Skeletal muscle tissue (tissue), 3 donors: ENCODE measurements at regions not wholly inside any gene's neighbourhood (a gene's known extent, or its start where the extent isn't known, plus 50 kb on each side); places are given as distances from the start of the nearest gene placed in this dataset.

ENCODE experiments used
- H3K27ac ChIP-seq: one replicate; pipeline ENCODE4 v1.7.0; 2013; ENCODE audit warnings: mild to moderate bottlenecking, low read depth, low read length, inconsistent platforms
- H3K27me3 ChIP-seq, 3 donors: one replicate each; pipeline ENCODE4 v1.7.0; 2013; ENCODE audit warnings: low read length in 3 of 3; ENCODE audit not compliant: control insufficient read depth in 3 of 3, insufficient read depth in 3 of 3
- H3K36me3 ChIP-seq, 3 donors: one replicate each; pipeline ENCODE4 v1.7.0; 2013; ENCODE audit warnings: low read length in 3 of 3; ENCODE audit not compliant: control insufficient read depth in 3 of 3, insufficient read depth in 3 of 3
- H3K4me1 ChIP-seq, 3 donors: one replicate each; pipeline ENCODE4 v1.7.0; 2013; ENCODE audit warnings: low read length in 3 of 3, mild to moderate bottlenecking in 3 of 3; ENCODE audit not compliant: control insufficient read depth in 3 of 3, insufficient read depth in 3 of 3
- H3K4me3 ChIP-seq, 3 donors: one replicate each; pipeline ENCODE4 v1.7.0; 2013; ENCODE audit warnings: low read length in 3 of 3
- H3K9ac ChIP-seq, 3 donors: one replicate each; pipeline ENCODE4 v1.7.0; 2013; ENCODE audit warnings: low read length in 3 of 3, mild to moderate bottlenecking in 3 of 3, moderate library complexity in 2 of 3, low read depth in 1 of 3
- H3K9me3 ChIP-seq, 3 donors: one replicate each; pipeline ENCODE4 v1.7.0; 2013; ENCODE audit warnings: low read length in 3 of 3; ENCODE audit not compliant: control insufficient read depth in 3 of 3
- donor health status: Osteomylitis.

DNA sequence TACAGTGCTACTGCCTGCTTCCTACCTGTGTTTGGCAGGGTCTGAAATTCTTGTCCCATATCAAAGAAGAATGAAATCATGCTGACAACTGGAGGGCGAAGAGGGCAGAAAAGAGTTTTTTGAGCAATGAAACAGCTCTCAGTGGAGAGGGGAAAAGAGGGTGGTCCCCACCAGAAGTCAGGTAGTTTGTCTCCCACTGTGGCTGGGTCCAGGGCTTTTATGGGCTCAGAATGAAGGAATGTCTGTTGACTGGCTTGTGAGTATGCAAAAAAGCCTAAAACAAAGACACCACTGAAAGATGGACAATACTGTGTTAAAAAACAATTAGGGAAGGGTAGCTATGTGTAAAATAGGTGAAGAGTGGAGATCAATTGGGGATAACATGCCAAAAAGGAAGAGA is 115.0 kb downstream of the ADAM29 start:
- Histone ChIP-seq H3K27ac (no peak overlapping the region), H3K4me3 (no peak overlapping the region), H3K36me3 (no peaks in the 10 kb centered on the region), H3K9me3 (peaks cover 0 to 3% (median 3%) of the 10 kb centered on the region in 3 donors), H3K4me1 (no peaks in the 10 kb centered on the region), H3K9ac (no peak overlapping the region), H3K27me3 (no peaks in the 10 kb centered on the region)

DNA sequence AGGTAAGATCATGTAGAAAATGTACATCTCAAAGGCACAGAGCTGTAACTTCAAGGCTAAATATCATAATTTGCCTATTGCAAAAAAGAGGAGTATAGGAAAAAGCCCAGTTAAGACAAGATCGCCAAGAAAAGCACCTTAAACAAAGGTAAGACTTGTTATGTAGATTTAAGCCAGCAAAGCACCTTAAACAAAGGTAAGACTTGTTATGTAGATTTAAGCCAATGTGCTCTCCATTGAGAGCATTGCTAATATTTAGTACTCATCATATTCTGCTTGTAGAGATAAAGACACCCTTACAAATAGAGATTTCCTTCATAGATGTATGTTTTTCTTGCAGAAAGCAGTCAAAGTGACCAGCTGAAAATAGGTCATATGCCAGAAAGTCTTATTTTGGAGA is 115.8 kb downstream of the ADAM29 start:
- Histone ChIP-seq H3K27me3 (no peaks in the 10 kb centered on the region), H3K9ac (no peak overlapping the region)

GRCh38 chr4:175034986-175035705 is 117.0 kb downstream of the ADAM29 start:
- H3K9me3 ChIP-seq: peaks cover 0 to 3% (median 3%) of the 10 kb centered on the region in 3 donors
- H3K36me3 ChIP-seq: no peaks in the 10 kb centered on the region
- H3K27me3 ChIP-seq: no peaks in the 10 kb centered on the region
- no peak overlapping the region for H3K9ac ChIP-seq
- H3K27ac ChIP-seq: no peak overlapping the region
- H3K4me3 ChIP-seq: no peak overlapping the region
- H3K4me1 ChIP-seq: no peaks in the 10 kb centered on the region

More for the DNA sequence above, 115.8 kb downstream of the ADAM29 start:
- peaks cover 0 to 3% (median 3%) of the 10 kb centered on the region in 3 donors for H3K9me3 ChIP-seq
- H3K4me3 ChIP-seq: no peak overlapping the region
- H3K4me1 ChIP-seq: no peaks in the 10 kb centered on the region
- H3K36me3 ChIP-seq: no peaks in the 10 kb centered on the region
- no peak overlapping the region for H3K27ac ChIP-seq

DNA sequence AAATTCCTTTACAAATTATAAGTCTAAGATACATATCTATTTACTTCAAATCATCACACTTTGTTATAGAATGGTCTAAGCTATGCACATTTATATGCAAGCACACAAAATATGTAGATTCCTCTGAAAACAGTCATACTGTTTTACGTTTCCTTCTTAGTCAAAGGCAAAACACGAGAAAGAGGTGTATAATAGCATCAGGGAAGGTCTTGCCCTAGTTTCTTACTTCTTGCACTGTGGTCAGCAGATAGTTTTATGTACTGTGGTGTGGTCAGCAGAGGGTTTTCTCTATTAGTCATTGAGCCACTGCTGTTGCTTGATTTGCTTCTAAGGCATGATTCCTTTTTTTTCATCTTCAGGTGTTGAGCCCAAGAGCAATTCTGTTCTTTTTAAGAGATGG is 117.7 kb downstream of the ADAM29 start:
- Histone ChIP-seq H3K4me3 (no peak overlapping the region), H3K36me3 (no peaks in the 10 kb centered on the region), H3K9ac (no peak overlapping the region), H3K27ac (no peak overlapping the region), H3K4me1 (no peaks in the 10 kb centered on the region), H3K9me3 (peaks cover 0 to 3% (median 3%) of the 10 kb centered on the region in 3 donors), H3K27me3 (no peaks in the 10 kb centered on the region)

DNA sequence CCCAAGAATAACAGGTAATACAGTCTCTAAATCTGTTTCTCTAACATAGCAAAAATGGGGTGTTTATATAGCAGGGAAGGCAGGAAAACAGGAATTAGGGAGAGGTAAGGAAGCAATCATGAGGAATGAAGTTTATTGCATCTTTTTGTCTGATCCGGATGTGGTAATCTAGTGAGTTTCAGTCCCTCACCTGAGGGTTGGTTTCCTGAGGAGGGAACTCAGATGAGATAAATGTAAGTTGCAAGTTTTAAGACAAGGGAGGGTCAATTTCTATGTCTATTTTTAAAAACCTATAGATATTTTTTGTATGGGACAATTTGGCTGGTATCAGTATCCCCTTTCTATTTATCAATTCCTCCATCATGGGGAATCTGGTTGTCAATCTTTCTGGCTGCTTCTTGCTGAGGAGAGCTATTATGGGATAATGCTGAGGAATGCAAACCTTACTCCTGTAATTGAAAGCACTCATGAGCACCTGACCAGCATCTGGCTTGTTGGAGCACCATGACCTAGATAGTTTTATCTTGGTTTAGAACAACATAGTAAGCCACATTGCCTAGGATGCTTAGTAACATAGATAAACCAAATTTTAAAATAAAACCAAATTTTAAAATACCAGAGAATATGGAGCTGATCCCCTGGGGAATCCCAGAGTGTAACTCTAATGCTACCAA is 130.1 kb downstream of the ADAM29 start:
- H3K4me3 ChIP-seq: no peak overlapping the region
- H3K27me3 ChIP-seq: no peaks in the 10 kb centered on the region
- H3K27ac ChIP-seq: no peak overlapping the region
- H3K9ac ChIP-seq: no peak overlapping the region
- peaks cover 0 to 2% (median 0%) of the 10 kb centered on the region in 3 donors for H3K9me3 ChIP-seq
- H3K4me1 ChIP-seq: no peaks in the 10 kb centered on the region
- H3K36me3 ChIP-seq: no peaks in the 10 kb centered on the region

- Histone ChIP-seq H3K9ac (no peak overlapping the region), H3K4me1 (no peaks in the 10 kb centered on the region), H3K27me3 (no peaks in the 10 kb centered on the region), H3K9me3 (no peaks in the 10 kb centered on the region), H3K36me3 (no peaks in the 10 kb centered on the region), H3K27ac (no peak overlapping the region), H3K4me3 (no peak overlapping the region)
Measured at GRCh38 chr4:175048906-175049305, 130.7 kb downstream of the ADAM29 start.

GRCh38 chr4:175051974-175052373 is 133.8 kb downstream of the ADAM29 start:
- H3K9ac ChIP-seq: no peak overlapping the region
- H3K36me3 ChIP-seq: no peaks in the 10 kb centered on the region
- no peaks in the 10 kb centered on the region for H3K27me3 ChIP-seq
- H3K27ac ChIP-seq: no peak overlapping the region
- no peak overlapping the region for H3K4me3 ChIP-seq
- no peaks in the 10 kb centered on the region for H3K4me1 ChIP-seq
- H3K9me3 ChIP-seq: no peaks in the 10 kb centered on the region

DNA sequence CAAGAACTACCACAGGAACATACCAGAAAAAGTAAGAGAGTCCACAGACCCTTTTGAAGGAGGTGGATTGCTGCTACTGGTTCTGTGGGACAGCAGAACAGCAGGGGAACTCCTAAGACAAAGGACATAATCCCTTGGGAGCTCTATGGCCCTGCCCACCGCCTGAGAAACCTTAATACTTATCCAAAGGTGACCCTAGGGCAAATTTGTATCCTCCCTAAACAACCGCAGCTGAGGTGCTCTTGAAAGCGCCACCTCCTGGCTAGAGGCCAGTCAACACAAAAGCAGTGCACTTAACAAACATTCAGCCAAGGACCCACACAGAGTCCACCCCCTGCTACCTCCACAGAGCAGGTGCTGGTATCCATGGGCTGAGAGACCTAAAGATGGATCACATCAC is 136.8 kb downstream of the ADAM29 start:
- Histone ChIP-seq H3K36me3 (no peaks in the 10 kb centered on the region), H3K27me3 (no peaks in the 10 kb centered on the region), H3K4me1 (no peaks in the 10 kb centered on the region), H3K9ac (no peak overlapping the region), H3K9me3 (no peaks in the 10 kb centered on the region), H3K4me3 (no peak overlapping the region), H3K27ac (no peak overlapping the region)

GRCh38 chr4:175062183-175062592 is 144.0 kb downstream of the ADAM29 start:
- H3K27me3 ChIP-seq: no peaks in the 10 kb centered on the region
- no peak overlapping the region for H3K4me3 ChIP-seq
- H3K4me1 ChIP-seq: no peaks in the 10 kb centered on the region
- H3K9me3 ChIP-seq: no peaks in the 10 kb centered on the region
- H3K27ac ChIP-seq: no peak overlapping the region
- no peak overlapping the region for H3K9ac ChIP-seq
- no peaks in the 10 kb centered on the region for H3K36me3 ChIP-seq

DNA sequence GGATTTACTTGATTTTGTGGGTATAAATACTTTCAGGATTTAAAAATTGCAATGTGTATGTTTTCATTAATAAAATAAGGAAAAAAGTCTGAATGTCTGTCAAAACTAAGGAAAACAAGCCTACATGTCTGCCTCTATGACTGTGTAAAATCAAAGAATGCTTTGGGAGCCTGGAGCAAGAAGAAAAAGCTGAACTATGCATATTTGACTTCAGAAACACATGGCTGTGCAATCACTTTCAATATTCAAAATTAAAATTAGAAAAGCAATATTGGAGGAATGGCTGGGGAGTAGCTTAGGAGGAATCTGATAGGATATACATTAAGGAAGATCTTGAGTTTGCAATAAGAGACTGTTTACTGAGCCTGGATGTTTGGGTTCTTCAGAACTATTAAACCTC is 147.1 kb downstream of the ADAM29 start:
- Histone ChIP-seq H3K9ac (no peak overlapping the region), H3K4me3 (no peak overlapping the region), H3K4me1 (no peaks in the 10 kb centered on the region), H3K9me3 (no peaks in the 10 kb centered on the region), H3K27ac (no peak overlapping the region), H3K27me3 (no peaks in the 10 kb centered on the region), H3K36me3 (no peaks in the 10 kb centered on the region)
